GM18858 (cell line): ENCODE measurements at regions not wholly inside any gene's neighbourhood (a gene's known extent, or its start where the extent isn't known, plus 50 kb on each side); places are given as distances from the start of the nearest gene placed in this dataset.
A peak's percentile ranks its signal among the peaks of the same experiment; 100 is the strongest.
"Not testable (repeated sequence)": the region's sequence is repeated elsewhere in the genome, so short reads cannot be mapped to it uniquely, and the experiment has no call there.

ENCODE experiments used
- ATAC-seq: cut with Tn5 transposase; IDR thresholded peaks from one replicate; pipeline ENCODE4 v1.9.1; 2021; ENCODE audit not compliant: unreplicated experiment

- ATAC-seq: no peak
Measured at GRCh38 chr3:72660270-72661114, 187.8 kb downstream of the SHQ1 start.

GRCh38 chr3:72659596-72659995, 188.6 kb downstream of the SHQ1 start:
- ATAC-seq: no peak

GRCh38 chr3:72659188-72659587, 189.1 kb downstream of the SHQ1 start:
- no peak for ATAC-seq

- no peak for ATAC-seq
Measured at GRCh38 chr3:72658466-72659100, 189.7 kb downstream of the SHQ1 start.

- no peak for ATAC-seq
Measured at GRCh38 chr3:72657666-72658065, 190.6 kb downstream of the SHQ1 start.

- no peak for ATAC-seq
Measured at GRCh38 chr3:72655723-72656122, 192.5 kb downstream of the SHQ1 start.

GRCh38 chr3:72655131-72655551, 193.1 kb downstream of the SHQ1 start:
- ATAC-seq: no peak

GRCh38 chr3:72652395-72652794, 195.8 kb downstream of the SHQ1 start:
- no peak for ATAC-seq

- no peak for ATAC-seq
Measured at GRCh38 chr3:72651498-72651897, 196.7 kb downstream of the SHQ1 start.

- no peak for ATAC-seq
Measured at GRCh38 chr3:72646263-72646662, 202.0 kb downstream of the SHQ1 start.

- not testable (repeated sequence) for ATAC-seq
Measured at GRCh38 chr3:72643635-72644034, 204.6 kb downstream of the SHQ1 start.

- no peak for ATAC-seq
Measured at GRCh38 chr3:72641684-72642083, 206.6 kb downstream of the SHQ1 start.

GRCh38 chr3:72641072-72641471, 207.2 kb downstream of the SHQ1 start:
- ATAC-seq: no peak

- no peak for ATAC-seq
Measured at GRCh38 chr3:72636969-72637597, 211.2 kb downstream of the SHQ1 start.

GRCh38 chr3:72635551-72635950, 212.7 kb downstream of the SHQ1 start:
- no peak for ATAC-seq

- peak; percentile 48 for ATAC-seq
Measured at GRCh38 chr3:72634128-72634527, 214.1 kb downstream of the SHQ1 start.

GRCh38 chr3:72633534-72633933, 214.7 kb downstream of the SHQ1 start:
- no peak for ATAC-seq

- ATAC-seq: no peak
Measured at GRCh38 chr3:72633121-72633520, 215.1 kb downstream of the SHQ1 start.

- ATAC-seq: no peak
Measured at GRCh38 chr3:72632129-72632528, 216.1 kb downstream of the SHQ1 start.

- ATAC-seq: no peak
Measured at GRCh38 chr3:72630969-72631344, 217.3 kb downstream of the SHQ1 start.

- no peak for ATAC-seq
Measured at GRCh38 chr3:72630327-72630968, 217.8 kb downstream of the SHQ1 start.
